ENCODE measurements at regions not wholly inside any gene's neighbourhood (a gene's known extent, or its start where the extent isn't known, plus 50 kb on each side); places are given as distances from the start of the nearest gene placed in this dataset.

DNA sequence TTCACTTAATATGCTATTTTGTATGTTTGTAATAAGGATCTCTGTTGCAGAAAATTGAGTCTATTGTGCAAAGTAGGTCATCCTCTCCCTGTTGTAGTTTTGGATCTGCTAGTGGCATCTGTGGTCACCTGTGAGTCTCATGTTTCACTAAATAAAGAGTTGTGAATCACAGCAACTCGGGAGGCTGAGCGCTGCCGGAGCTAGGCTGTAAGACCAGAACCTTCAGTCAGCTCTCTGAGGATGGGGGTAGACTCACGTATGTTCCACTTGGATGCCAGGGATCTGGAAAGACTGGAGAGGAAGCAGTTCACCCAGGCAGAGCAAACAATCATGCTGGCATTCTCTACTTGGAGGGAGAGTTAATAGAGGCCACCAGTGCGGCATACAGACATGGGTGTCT lies 187.3 kb upstream of the FOXA2 start:
- Histone ChIP-seq H3K27me3 (ENCODE audit: insufficient read depth in 3 of 3, low read length in 2 of 3) (peaks cover 0 to 8% (median 0%) of the 10 kb centered on the region in 3 donors), H3K4me3 (no peak overlapping the region), H3K4me1 (no peaks in the 10 kb centered on the region), H3K9me3 (no peaks in the 10 kb centered on the region), H3K36me3 (ENCODE audit: insufficient read depth in 1 of 2, low read depth in 1 of 2) (no peaks in the 10 kb centered on the region), H3K27ac (no peak overlapping the region)
- DNase-seq, result no peak
- 56 to 65% (median 61%) methylated on average over 5 of the region's 5 CpGs for WGBS, 3 donors
- TF ChIP-seq CTCF (IDR thresholded peaks at IDR 0.05), result no peak
- intact Hi-C loops (cut with DNase I), result no loop called here
- peak; percentile 74 to 96 (median 87) for ATAC-seq

GRCh38 chr20:22773344-22773743 lies 189.0 kb upstream of the FOXA2 start:
- Histone ChIP-seq H3K9me3 (no peaks in the 10 kb centered on the region), H3K4me1 (no peaks in the 10 kb centered on the region), H3K36me3 (ENCODE audit: insufficient read depth in 1 of 2, low read depth in 1 of 2) (no peaks in the 10 kb centered on the region), H3K4me3 (no peak overlapping the region), H3K27ac (no peak overlapping the region), H3K27me3 (ENCODE audit: insufficient read depth in 3 of 3, low read length in 2 of 3) (peaks cover 0 to 3% (median 0%) of the 10 kb centered on the region in 3 donors)
- WGBS, 3 donors, result 28 to 34% (median 29%) methylated on average over 3 of the region's 3 CpGs
- intact Hi-C loops (cut with DNase I), result no loop called here
- no peak for TF ChIP-seq CTCF (IDR thresholded peaks at IDR 0.05)
- DNase-seq (no peak), ATAC-seq (no peak)

GRCh38 chr20:22775256-22775655 lies 190.9 kb upstream of the FOXA2 start:
- H3K4me3 ChIP-seq, result no peak overlapping the region
- no peaks in the 10 kb centered on the region for H3K4me1 ChIP-seq
- no peak overlapping the region for H3K27ac ChIP-seq
- 88 to 100% (median 94%) methylated on average over 1 of the region's 1 CpG for WGBS, 3 donors
- no peak for TF ChIP-seq CTCF (IDR thresholded peaks at IDR 0.05)
- no peak for DNase-seq
- no peak for ATAC-seq
- no peaks in the 10 kb centered on the region for H3K36me3 ChIP-seq (ENCODE audit: insufficient read depth in 1 of 2, low read depth in 1 of 2)
- intact Hi-C loops (cut with DNase I), result no loop called here
- peaks cover 0 to 3% (median 0%) of the 10 kb centered on the region in 3 donors for H3K27me3 ChIP-seq (ENCODE audit: insufficient read depth in 3 of 3, low read length in 2 of 3)
- H3K9me3 ChIP-seq, result no peaks in the 10 kb centered on the region

DNA sequence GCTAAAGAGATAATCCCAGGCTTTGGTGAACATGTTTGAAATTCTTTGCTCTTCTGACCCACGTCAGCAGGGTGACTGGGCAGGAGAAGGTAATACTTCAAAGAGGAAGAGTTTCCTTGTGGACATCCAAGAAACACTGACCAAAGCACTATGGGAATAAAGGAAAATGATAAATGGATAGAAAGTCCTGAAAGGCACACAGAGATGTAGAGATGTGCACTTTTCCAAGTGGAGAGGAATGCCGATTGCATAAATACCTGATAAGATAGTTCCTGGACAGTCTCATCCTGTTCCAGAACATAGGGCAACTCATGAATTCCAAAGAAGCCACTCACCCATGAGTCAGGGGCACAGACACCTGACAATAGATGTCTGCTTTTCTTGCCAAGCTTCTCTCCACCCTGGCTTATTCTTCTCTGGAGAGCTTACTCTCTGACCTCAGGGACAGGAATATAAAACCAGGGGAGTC lies 191.3 kb upstream of the FOXA2 start:
- peak in 2 of 4 donors; percentile 50 to 78 for ATAC-seq
- 77 to 80% (median 79%) methylated on average over 2 of the region's 2 CpGs for WGBS, 3 donors
- Histone ChIP-seq H3K9me3 (no peaks in the 10 kb centered on the region), H3K36me3 (ENCODE audit: insufficient read depth in 1 of 2, low read depth in 1 of 2) (no peaks in the 10 kb centered on the region), H3K4me1 (no peaks in the 10 kb centered on the region), H3K27ac (no peak overlapping the region), H3K27me3 (ENCODE audit: insufficient read depth in 3 of 3, low read length in 2 of 3) (peaks cover 0 to 3% (median 0%) of the 10 kb centered on the region in 3 donors), H3K4me3 (no peak overlapping the region)
- TF ChIP-seq CTCF (IDR thresholded peaks at IDR 0.05), result no peak
- DNase-seq, result no peak
- intact Hi-C loops (cut with DNase I), result no loop called here

- no peak overlapping the region for H3K4me3 ChIP-seq
- H3K9me3 ChIP-seq, result no peaks in the 10 kb centered on the region
- TF ChIP-seq CTCF (IDR thresholded peaks at IDR 0.05), result no peak
- ATAC-seq (no peak), DNase-seq (no peak)
- no peaks in the 10 kb centered on the region for H3K36me3 ChIP-seq (ENCODE audit: insufficient read depth in 1 of 2, low read depth in 1 of 2)
- intact Hi-C loops (cut with DNase I), result no loop called here
- H3K27ac ChIP-seq, result no peak overlapping the region
- WGBS, 3 donors, result 94 to 99% (median 98%) methylated on average over 3 of the region's 3 CpGs
- H3K4me1 ChIP-seq, result no peaks in the 10 kb centered on the region
- H3K27me3 ChIP-seq (ENCODE audit: insufficient read depth in 3 of 3, low read length in 2 of 3), result peaks cover 0 to 3% (median 0%) of the 10 kb centered on the region in 3 donors
These were observed 192.0 kb upstream of the FOXA2 start for GRCh38 chr20:22776369-22776768.

Data from psoas muscle (tissue), 7 donors.